ENCODE measurements at regions not wholly inside any gene's neighbourhood (a gene's known extent, or its start where the extent isn't known, plus 50 kb on each side); places are given as distances from the start of the nearest gene placed in this dataset.

- TF ChIP-seq POLR2A (IDR thresholded peaks at IDR 0.05; ENCODE audit: extremely low read depth, insufficient read length), result no peak
- no peak for TF ChIP-seq CTCF (IDR thresholded peaks at IDR 0.05; ENCODE audit: low read depth, low read length)
These were observed 261.2 kb upstream of the UBASH3B start for GRCh38 chr11:122394313-122394712.
